H1 (cell line): ENCODE measurements at regions not wholly inside any gene's neighbourhood (a gene's known extent, or its start where the extent isn't known, plus 50 kb on each side); places are given as distances from the start of the nearest gene placed in this dataset.

Source experiments
- CTCF ChIA-PET: fragments of 300-600 bp; sonication (Branson Sonifier 250); formaldehyde crosslinking; loops from one replicate; lab custom pipeline; 2021; ENCODE audit not compliant: partially characterized antibody; lab: Charles Lee
- POLR2A ChIA-PET: fragments of 300-600 bp; sonication (Branson Sonifier 250); formaldehyde crosslinking; loops from one replicate; lab custom pipeline; 2021; ENCODE audit warnings: inconsistent platforms; ENCODE audit not compliant: partially characterized antibody; lab: Charles Lee
- DNase-seq, 2 experiments: peaks; one replicate each; pipeline versions ENCODE4 v3.0.0 to v3.0.0-alpha.2; 2010 to 2022; ENCODE audit warnings: low spot score in 2 of 2, low read depth in 1 of 2, mixed read lengths in 1 of 2
- FAIRE-seq: peaks from 2 replicates; lab custom pipeline; 2011; peaks lifted over from hg19 to GRCh38; lab: Jason Lieb, UNC
- H2AFZ ChIP-seq: 2 replicates; pipeline ENCODE4 v1.8.1; 2012; ENCODE audit warnings: low read length, inconsistent platforms
- H2AK5ac ChIP-seq: 2 replicates; pipeline ENCODE4 v1.6.1; 2013; ENCODE audit warnings: low read depth, low read length
- H2BK120ac ChIP-seq: replicated peaks from 2 replicates; pipeline ENCODE3; 2013; ENCODE audit warnings: low read depth, low read length, inconsistent platforms
- H2BK12ac ChIP-seq: 2 replicates; pipeline ENCODE4 v1.6.1; 2013; ENCODE audit warnings: low read depth, low read length
- H2BK15ac ChIP-seq: 2 replicates; pipeline ENCODE4 v1.6.1; 2013; ENCODE audit warnings: low read length
- H2BK20ac ChIP-seq: 2 replicates; pipeline ENCODE4 v1.6.1; 2013; ENCODE audit warnings: low read length
- H2BK5ac ChIP-seq: 2 replicates; pipeline ENCODE4 v1.6.1; 2013; ENCODE audit warnings: low read depth, low read length
- H3K14ac ChIP-seq: 2 replicates; pipeline ENCODE4 v1.6.1; 2013; ENCODE audit warnings: inconsistent platforms; ENCODE audit not compliant: insufficient read length
- H3K18ac ChIP-seq: 2 replicates; pipeline ENCODE4 v1.6.1; 2013; ENCODE audit warnings: low read length; ENCODE audit errors: extremely low read depth
- H3K23ac ChIP-seq: 2 replicates; pipeline ENCODE4 v1.6.1; 2013; ENCODE audit warnings: inconsistent platforms; ENCODE audit not compliant: insufficient read length
- H3K23me2 ChIP-seq: 2 replicates; pipeline ENCODE4 v1.6.1; 2013; ENCODE audit warnings: low read depth, low read length
- H3K27ac ChIP-seq: 2 replicates; pipeline ENCODE4 v1.6.1; 2011; ENCODE audit warnings: low read depth, low read length, inconsistent platforms
- H3K27me3 ChIP-seq, 4 experiments: replicated peaks in 1 of 4; 1 replicate in 1 of 4; 2 replicates in 3 of 4; pipeline versions ENCODE4 v1.6.1 to v1.8.1; 2011 to 2013; ENCODE audit warnings: low read length in 3 of 4, mild to moderate bottlenecking in 3 of 4, inconsistent platforms in 2 of 4, mixed read lengths in 2 of 4, moderate library complexity in 1 of 4; ENCODE audit not compliant: control insufficient read depth in 3 of 4, insufficient read depth in 3 of 4; ENCODE audit errors: extremely low read depth in 1 of 4
- H3K36me3 ChIP-seq, 4 experiments: 2 replicates each; pipeline versions ENCODE4 v1.6.1 to v1.8.1; 2011 to 2013; ENCODE audit warnings: mild to moderate bottlenecking in 4 of 4, low read length in 3 of 4, moderate library complexity in 2 of 4, control low read depth in 1 of 4, inconsistent platforms in 1 of 4; ENCODE audit not compliant: insufficient read depth in 4 of 4, control insufficient read depth in 2 of 4
- H3K4ac ChIP-seq: replicated peaks from 2 replicates; pipeline ENCODE3; 2013; ENCODE audit warnings: low read length, low read depth, mixed read lengths, inconsistent platforms; ENCODE audit not compliant: insufficient read length
- H3K4me1 ChIP-seq, 4 experiments: replicated peaks in 1 of 4; 1 replicate in 1 of 4; 2 replicates in 3 of 4; pipeline versions ENCODE4 v1.6.1 to v1.8.1; 2011 to 2013; ENCODE audit warnings: low read length in 3 of 4, inconsistent platforms in 2 of 4, mixed read lengths in 1 of 4; ENCODE audit not compliant: insufficient read depth in 4 of 4, control insufficient read depth in 3 of 4
- H3K4me2 ChIP-seq, 2 experiments: 2 replicates each; pipeline versions ENCODE4 v1.6.1 to v1.8.1; 2011 to 2013; ENCODE audit warnings: low read depth in 2 of 2, low read length in 2 of 2, control low read depth in 1 of 2, inconsistent platforms in 1 of 2, mild to moderate bottlenecking in 1 of 2; ENCODE audit not compliant: insufficient read depth in 1 of 2
- H3K4me3 ChIP-seq, 4 experiments: fragments of 200-600, 300-600 bp in 1 of 4; sonication (generic), shearing (Covaris generic), sonication (Bioruptor Twin) in 1 of 4; 2 replicates each; pipeline versions ENCODE4 v1.5.1 to v1.8.1; 2011 to 2016; ENCODE audit warnings: low read length in 4 of 4, low read depth in 3 of 4, control low read depth in 2 of 4, inconsistent platforms in 2 of 4, mild to moderate bottlenecking in 2 of 4, mixed read lengths in 1 of 4, moderate library complexity in 1 of 4; ENCODE audit not compliant: insufficient read depth in 2 of 4; ENCODE audit errors: extremely low read depth in 1 of 4
- H3K56ac ChIP-seq: replicated peaks from 2 replicates; pipeline ENCODE3; 2013; ENCODE audit warnings: low read depth, mild to moderate bottlenecking, mixed read lengths, low read length, inconsistent platforms; ENCODE audit not compliant: insufficient read length
- H3K79me1 ChIP-seq: 2 replicates; pipeline ENCODE4 v1.6.1; 2013; ENCODE audit warnings: low read depth, low read length, control low read depth
- H3K79me2 ChIP-seq, 2 experiments: 2 replicates each; pipeline versions ENCODE4 v1.6.1 to v1.8.1; 2012 to 2013; ENCODE audit warnings: low read length in 2 of 2, mild to moderate bottlenecking in 2 of 2, inconsistent platforms in 1 of 2; ENCODE audit not compliant: insufficient read depth in 2 of 2, control insufficient read depth in 1 of 2
- H3K9ac ChIP-seq, 4 experiments: replicated peaks in 1 of 4; 1 replicate in 1 of 4; 2 replicates in 3 of 4; pipeline versions ENCODE4 v1.6.1 to v1.8.1; 2011 to 2013; ENCODE audit warnings: low read depth in 3 of 4, low read length in 3 of 4, control low read depth in 2 of 4, mild to moderate bottlenecking in 2 of 4, moderate library complexity in 2 of 4, inconsistent platforms in 1 of 4; ENCODE audit errors: extremely low read depth in 1 of 4
- H3K9me3 ChIP-seq, 2 experiments: 2 replicates each; pipeline versions ENCODE4 v1.6.1 to v1.8.1; 2012 to 2013; ENCODE audit warnings: mild to moderate bottlenecking in 2 of 2, moderate library complexity in 2 of 2, control low read depth in 1 of 2, inconsistent platforms in 1 of 2, low read depth in 1 of 2, low read length in 1 of 2, mixed read lengths in 1 of 2; ENCODE audit not compliant: insufficient read depth in 2 of 2
- H4K20me1 ChIP-seq, 2 experiments: replicated peaks in 1 of 2; 2 replicates each; pipeline versions ENCODE3 to v1.8.1; 2011 to 2013; ENCODE audit warnings: inconsistent platforms in 2 of 2, low read length in 2 of 2, mild to moderate bottlenecking in 1 of 2; ENCODE audit not compliant: insufficient read depth in 2 of 2, control insufficient read depth in 1 of 2
- H4K5ac ChIP-seq: 2 replicates; pipeline ENCODE4 v1.6.1; 2013; ENCODE audit warnings: low read length, low read depth, mixed read lengths, inconsistent platforms; ENCODE audit not compliant: insufficient read length
- H4K8ac ChIP-seq: 2 replicates; pipeline ENCODE4 v1.8.0; 2013; ENCODE audit warnings: mild to moderate bottlenecking, moderate library complexity, low read length, inconsistent platforms; ENCODE audit not compliant: insufficient read depth; ENCODE audit errors: extremely low read depth
- H4K91ac ChIP-seq: replicated peaks from 2 replicates; pipeline ENCODE3; 2013; ENCODE audit warnings: low read length, mixed read lengths, inconsistent platforms; ENCODE audit not compliant: insufficient read length
- CHD2 ChIP-seq: IDR thresholded peaks from 2 replicates; pipeline ENCODE4 v1.6.1; 2012; ENCODE audit warnings: low read length, improper control_type of control experiment
- EGR1 ChIP-seq: IDR thresholded peaks from 2 replicates; pipeline ENCODE4 v1.6.1; 2011; ENCODE audit warnings: low read depth, low read length, borderline replicate concordance
- NRF1 ChIP-seq: IDR thresholded peaks from 2 replicates; pipeline ENCODE4 v1.6.1; 2011; ENCODE audit warnings: mild to moderate bottlenecking, low read depth, low read length, improper control_type of control experiment
- RBBP5 ChIP-seq: IDR thresholded peaks from 2 replicates; pipeline ENCODE4 v1.7.1; 2012; ENCODE audit warnings: low read depth, mild to moderate bottlenecking, inconsistent platforms, low read length, moderate library complexity, borderline replicate concordance
- WGBS, 2 experiments: shearing (Covaris generic) in 1 of 2; methylation state at CpG; one replicate each; pipeline versions ENCODE4 v1.1.6 to v1.1.7; 2013 to 2015; ENCODE audit warnings: low lambda C conversion rate in 2 of 2, mixed read lengths in 2 of 2, inconsistent platforms in 1 of 2, low coverage in 1 of 2, missing lambda C conversion rate in 1 of 2; ENCODE audit not compliant: insufficient replicate concordance in 2 of 2, insufficient coverage in 1 of 2, insufficient read length in 1 of 2; ENCODE audit errors: extremely low coverage in 1 of 2, missing lambda C conversion rate in 1 of 2; 5-methylcytosine and 5-hydroxymethylcytosine counted together

- ChIA-PET CTCF (interaction anchor here (1.0 to 1.6 kb wide), 5 partner anchors 45 to 374 kb away, joined by 3 to 4 read pairs (median 3); no protein-coding TSS in a partner anchor), POLR2A (no interaction called here)
- H3K56ac ChIP-seq = no peak overlapping the region
- no peak overlapping the region for H4K91ac ChIP-seq
- FAIRE-seq (no peak), DNase-seq (no peak)
- WGBS, 2 experiments = 92% methylated on average over 2 of the region's 2 CpGs; no CpG with 5 or more reads in 1 of the 2 experiments
- H3K9ac ChIP-seq = no peak overlapping the region
- H2AFZ ChIP-seq = no peak overlapping the region
- H3K79me1 ChIP-seq = no peaks in the 10 kb centered on the region
- no peak overlapping the region for H3K27ac ChIP-seq
- H4K5ac ChIP-seq = no peak overlapping the region
- H2BK15ac ChIP-seq = no peak overlapping the region
- no peak overlapping the region for H3K23ac ChIP-seq
- H4K8ac ChIP-seq = no peak overlapping the region
- no peak overlapping the region for H3K18ac ChIP-seq
- no peak overlapping the region for H2BK5ac ChIP-seq
- H3K23me2 ChIP-seq = no peaks in the 10 kb centered on the region
- no peak overlapping the region for H2BK20ac ChIP-seq
- TF ChIP-seq RBBP5 (no peak), EGR1 (no peak), NRF1 (no peak), CHD2 (no peak)
- H3K27me3 ChIP-seq = no peaks in the 10 kb centered on the region
- H3K79me2 ChIP-seq = no peaks in the 10 kb centered on the region
- no peak overlapping the region for H3K14ac ChIP-seq
- H4K20me1 ChIP-seq = no peaks in the 10 kb centered on the region
- H3K9me3 ChIP-seq = no peaks in the 10 kb centered on the region
- H3K4me1 ChIP-seq = peaks cover 0 to 7% (median 0%) of the 10 kb centered on the region in 4 experiments; a peak in 2 of 7 replicates
- H2BK12ac ChIP-seq = no peak overlapping the region
- H3K4me2 ChIP-seq = no peak overlapping the region
- no peak overlapping the region for H2AK5ac ChIP-seq
- no peak overlapping the region for H3K4ac ChIP-seq
- H3K4me3 ChIP-seq = no peak overlapping the region
- no peak overlapping the region for H2BK120ac ChIP-seq
- no peaks in the 10 kb centered on the region for H3K36me3 ChIP-seq
Observed at GRCh38 chr18:3397786-3398185, 52.2 kb upstream of the TGIF1 start.
